ENCODE measurements at regions not wholly inside any gene's neighbourhood (a gene's known extent, or its start where the extent isn't known, plus 50 kb on each side); places are given as distances from the start of the nearest gene placed in this dataset.
"Not testable (repeated sequence)": the region's sequence is repeated elsewhere in the genome, so short reads cannot be mapped to it uniquely, and the experiment has no call there.

DNA sequence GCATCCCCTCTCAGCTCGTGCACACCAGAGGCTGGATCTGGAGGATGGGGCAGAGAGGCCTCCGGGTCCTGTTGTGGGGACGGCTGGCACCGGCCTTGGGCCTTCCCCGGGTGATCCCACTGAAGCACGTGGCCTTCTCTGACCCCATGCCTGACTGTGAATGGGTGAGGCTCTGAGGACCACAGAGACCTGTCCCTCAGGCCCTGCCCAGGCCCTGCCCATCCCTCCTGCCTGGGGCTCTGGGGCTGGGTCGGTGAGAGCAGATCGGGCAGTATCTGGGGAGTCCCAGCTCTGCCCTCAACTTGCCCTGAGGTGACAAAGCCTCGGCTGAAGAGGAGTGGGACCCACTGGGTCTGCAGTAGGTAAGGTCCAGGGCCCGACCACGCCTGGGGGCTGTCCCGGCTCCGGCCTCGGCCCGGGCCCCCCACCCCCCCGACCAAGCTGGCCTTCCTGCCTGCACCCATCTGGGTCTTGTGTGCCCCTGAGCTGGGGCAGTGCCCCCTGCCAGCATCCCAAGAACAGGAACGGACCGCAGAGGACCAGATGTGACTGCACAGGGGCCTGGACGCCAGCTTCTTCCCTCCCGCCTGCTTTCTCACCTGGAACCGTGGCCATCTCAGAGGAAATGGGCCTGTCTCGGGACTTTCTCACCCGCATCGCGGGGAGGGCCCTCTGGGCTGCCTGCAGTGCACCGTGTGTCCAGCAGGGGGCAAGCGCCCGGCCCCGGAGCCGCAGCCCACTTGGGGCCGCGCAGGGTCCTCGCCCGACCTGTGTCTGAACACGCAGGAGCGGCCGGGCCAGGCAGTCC is 255.9 kb downstream of the PARP8 start:
- not testable (repeated sequence) for TF ChIP-seq ARNTL (CRISPR knock-in tag; IDR thresholded peaks at IDR 0.05; ENCODE audit: borderline replicate concordance, low read depth); RARB (CRISPR knock-in tag; IDR thresholded peaks at IDR 0.05); ZNF8 (CRISPR knock-in tag; IDR thresholded peaks at IDR 0.05); PPARA (CRISPR knock-in tag; IDR thresholded peaks at IDR 0.05; ENCODE audit: borderline replicate concordance); ESRRG (CRISPR knock-in tag; IDR thresholded peaks at IDR 0.05)
- TF ChIP-seq, protein P1, sequence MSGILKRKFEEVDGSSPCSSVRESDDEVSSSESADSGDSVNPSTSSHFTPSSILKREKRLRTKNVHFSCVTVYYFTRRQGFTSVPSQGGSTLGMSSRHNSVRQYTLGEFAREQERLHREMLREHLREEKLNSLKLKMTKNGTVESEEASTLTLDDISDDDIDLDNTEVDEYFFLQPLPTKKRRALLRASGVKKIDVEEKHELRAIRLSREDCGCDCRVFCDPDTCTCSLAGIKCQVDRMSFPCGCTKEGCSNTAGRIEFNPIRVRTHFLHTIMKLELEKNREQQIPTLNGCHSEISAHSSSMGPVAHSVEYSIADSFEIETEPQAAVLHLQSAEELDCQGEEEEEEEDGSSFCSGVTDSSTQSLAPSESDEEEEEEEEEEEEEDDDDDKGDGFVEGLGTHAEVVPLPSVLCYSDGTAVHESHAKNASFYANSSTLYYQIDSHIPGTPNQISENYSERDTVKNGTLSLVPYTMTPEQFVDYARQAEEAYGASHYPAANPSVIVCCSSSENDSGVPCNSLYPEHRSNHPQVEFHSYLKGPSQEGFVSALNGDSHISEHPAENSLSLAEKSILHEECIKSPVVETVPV (CRISPR knock-in tag; IDR thresholded peaks at IDR 0.05): not testable (repeated sequence)

All from SK-N-SH treated with all-trans-retinoic acid at 6 μM for 48 hours (cell line).